ENCODE measurements at regions not wholly inside any gene's neighbourhood (a gene's known extent, or its start where the extent isn't known, plus 50 kb on each side); places are given as distances from the start of the nearest gene placed in this dataset.
"Not testable (repeated sequence)": the region's sequence is repeated elsewhere in the genome, so short reads cannot be mapped to it uniquely, and the experiment has no call there.

GRCh38 chr2:109683452-109683851, 69.3 kb downstream of the SOWAHC start:
- no peak overlapping the region for H3K27ac Mint-ChIP-seq
- H3K36me3 Mint-ChIP-seq = no peaks in the 10 kb centered on the region
- H3K27me3 Mint-ChIP-seq = peaks cover 0 to 6% of the 10 kb centered on the region in 2 donors
- H3K4me3 Mint-ChIP-seq = no peak overlapping the region
- DNase-seq (no peak), ATAC-seq (replicated peaks) (no peak)
- no peaks in the 10 kb centered on the region for H3K4me1 Mint-ChIP-seq
- H3K9me3 Mint-ChIP-seq = no peaks in the 10 kb centered on the region

- Mint-ChIP-seq H3K27ac (no peak overlapping the region), H3K4me3 (no peak overlapping the region), H3K4me1 (no peaks in the 10 kb centered on the region), H3K9me3 (no peaks in the 10 kb centered on the region), H3K36me3 (no peaks in the 10 kb centered on the region), H3K27me3 (no peaks in the 10 kb centered on the region)
- no peak for DNase-seq
- ATAC-seq (replicated peaks) = no peak
Measured at GRCh38 chr2:109685453-109685852, 71.3 kb downstream of the SOWAHC start.

- no peaks in the 10 kb centered on the region for H3K9me3 Mint-ChIP-seq
- no peak overlapping the region for H3K4me3 Mint-ChIP-seq
- no peak for DNase-seq
- no peaks in the 10 kb centered on the region for H3K4me1 Mint-ChIP-seq
- H3K27ac Mint-ChIP-seq = no peak overlapping the region
- H3K27me3 Mint-ChIP-seq = no peaks in the 10 kb centered on the region
- H3K36me3 Mint-ChIP-seq = no peaks in the 10 kb centered on the region
- no peak for ATAC-seq (replicated peaks)
Measured at GRCh38 chr2:109686921-109687320, 72.8 kb downstream of the SOWAHC start.

- peaks cover 0 to 2% of the 10 kb centered on the region in 2 donors for H3K9me3 Mint-ChIP-seq
- no peak for DNase-seq
- no peaks in the 10 kb centered on the region for H3K4me1 Mint-ChIP-seq
- no peak for ATAC-seq (replicated peaks)
- H3K27ac Mint-ChIP-seq = no peak overlapping the region
- H3K4me3 Mint-ChIP-seq = no peak overlapping the region
- H3K36me3 Mint-ChIP-seq = no peaks in the 10 kb centered on the region
- H3K27me3 Mint-ChIP-seq = no peaks in the 10 kb centered on the region
Measured at GRCh38 chr2:109689182-109689930, 75.2 kb downstream of the SOWAHC start.

DNA sequence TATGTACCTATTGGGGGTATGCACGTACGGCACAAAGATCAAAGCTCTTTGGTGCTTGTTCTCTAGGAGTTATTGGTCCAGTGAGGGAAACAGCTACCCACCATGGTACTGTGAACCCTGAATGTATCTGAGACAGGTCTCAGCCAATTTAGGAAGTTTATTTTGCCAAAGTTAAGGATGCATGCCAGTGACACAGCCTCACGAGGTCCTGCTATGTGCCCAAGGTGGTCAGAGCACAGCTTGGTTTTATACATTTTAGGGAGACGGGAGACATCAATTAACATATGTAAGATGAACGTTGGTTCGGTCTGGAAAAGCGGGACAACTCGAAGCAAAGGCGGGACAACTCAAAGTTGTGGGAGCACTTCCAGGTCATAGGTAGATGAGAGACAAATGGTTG, 75.8 kb downstream of the SOWAHC start:
- Mint-ChIP-seq H3K27me3 (no peaks in the 10 kb centered on the region), H3K4me1 (no peaks in the 10 kb centered on the region), H3K36me3 (no peaks in the 10 kb centered on the region), H3K4me3 (no peak overlapping the region), H3K27ac (no peak overlapping the region), H3K9me3 (peaks cover 0 to 2% of the 10 kb centered on the region in 2 donors)
- DNase-seq = no peak
- no peak for ATAC-seq (replicated peaks)

DNA sequence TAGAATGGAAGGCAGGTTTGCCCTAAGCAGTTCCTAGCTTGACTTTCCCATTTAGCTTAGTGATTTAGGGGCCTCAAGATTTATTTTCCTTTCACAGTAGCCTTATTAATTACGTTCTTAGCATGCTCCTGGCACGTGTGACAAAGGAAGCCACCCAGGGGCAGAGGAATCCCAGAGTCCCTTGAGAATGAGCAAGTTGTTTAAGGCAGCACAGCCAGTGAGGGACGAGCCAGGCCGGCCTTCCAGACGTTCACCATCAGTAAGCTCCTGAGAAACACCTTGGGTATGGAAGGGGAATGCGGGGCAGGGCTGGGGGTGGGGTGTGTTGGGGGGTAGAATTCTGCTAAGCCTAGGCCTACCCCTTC, 76.3 kb downstream of the SOWAHC start:
- Mint-ChIP-seq H3K9me3 (peaks cover 0 to 2% of the 10 kb centered on the region in 2 donors), H3K27me3 (no peaks in the 10 kb centered on the region), H3K4me3 (no peak overlapping the region), H3K27ac (no peak overlapping the region), H3K4me1 (no peaks in the 10 kb centered on the region), H3K36me3 (no peaks in the 10 kb centered on the region)
- no peak for ATAC-seq (replicated peaks)
- no peak for DNase-seq

DNA sequence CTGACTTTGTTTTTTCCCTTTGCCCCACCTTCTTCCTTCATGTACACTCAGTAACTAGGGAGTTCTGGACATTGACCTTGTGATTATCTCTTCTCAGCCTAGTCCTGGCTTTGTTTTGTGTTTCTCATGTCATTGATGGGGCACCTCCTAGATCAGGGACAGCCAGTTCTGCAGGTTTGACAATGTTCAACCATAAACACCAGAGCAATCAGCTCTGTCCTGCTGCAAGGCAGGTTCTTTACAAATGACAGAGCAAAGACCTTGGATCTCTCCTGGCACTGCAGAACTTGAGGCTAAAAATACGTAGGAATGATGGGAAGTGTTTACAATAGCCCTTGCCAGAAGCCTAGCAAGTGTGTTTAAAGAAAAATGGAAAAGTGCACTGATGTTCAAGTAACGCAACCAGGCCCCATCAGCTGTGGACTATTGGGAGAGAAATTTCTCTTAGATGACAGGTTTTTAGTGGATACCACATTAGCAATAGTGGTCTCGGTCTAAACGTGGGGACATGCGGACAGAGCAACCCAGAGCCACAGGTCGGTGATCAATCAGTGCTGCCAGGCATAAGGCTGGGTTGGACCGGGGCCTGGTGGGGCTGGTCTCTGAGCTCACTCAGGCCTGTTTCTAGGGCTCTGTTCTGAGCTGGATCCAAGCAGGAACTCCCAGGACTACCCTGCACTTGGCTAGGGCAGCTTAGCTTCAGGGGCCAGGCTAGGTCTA, 76.8 kb downstream of the SOWAHC start:
- DNase-seq = no peak
- no peaks in the 10 kb centered on the region for H3K27me3 Mint-ChIP-seq
- no peak overlapping the region for H3K4me3 Mint-ChIP-seq
- H3K9me3 Mint-ChIP-seq = peaks cover 0 to 2% of the 10 kb centered on the region in 2 donors
- no peak overlapping the region for H3K27ac Mint-ChIP-seq
- H3K4me1 Mint-ChIP-seq = no peaks in the 10 kb centered on the region
- no peaks in the 10 kb centered on the region for H3K36me3 Mint-ChIP-seq
- ATAC-seq (replicated peaks) = no peak

- H3K27ac Mint-ChIP-seq = no peak overlapping the region
- H3K9me3 Mint-ChIP-seq = peaks cover 0 to 2% of the 10 kb centered on the region in 2 donors
- no peak overlapping the region for H3K4me3 Mint-ChIP-seq
- H3K4me1 Mint-ChIP-seq = no peaks in the 10 kb centered on the region
- DNase-seq = no peak
- H3K36me3 Mint-ChIP-seq = no peaks in the 10 kb centered on the region
- peak in 1 of 2 donors; percentile 21 for ATAC-seq (replicated peaks)
- H3K27me3 Mint-ChIP-seq = no peaks in the 10 kb centered on the region
Measured at GRCh38 chr2:109692013-109692743, 78.0 kb downstream of the SOWAHC start.

DNA sequence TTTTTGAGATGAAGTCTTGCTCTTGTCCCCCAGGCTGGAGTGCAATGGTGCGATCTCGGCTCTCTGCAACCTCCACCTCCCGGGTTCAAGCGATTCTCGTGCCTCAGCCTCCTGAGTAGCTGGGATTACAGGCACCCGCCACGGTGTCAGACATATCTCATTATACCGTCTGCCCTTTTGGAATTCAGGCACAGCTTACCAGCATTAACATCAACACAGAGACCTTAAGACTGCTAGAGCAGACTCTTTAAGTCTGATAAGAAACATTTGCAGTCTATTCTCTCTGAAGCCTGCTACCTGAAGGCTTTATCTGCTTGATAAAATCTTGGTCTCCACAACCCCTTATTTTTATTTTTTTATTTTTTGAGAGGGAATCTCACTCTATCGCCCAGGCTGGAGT, 78.7 kb downstream of the SOWAHC start:
- not testable (repeated sequence) for H3K27me3 Mint-ChIP-seq; DNase-seq; H3K4me1 Mint-ChIP-seq; ATAC-seq (replicated peaks); H3K9me3 Mint-ChIP-seq; H3K27ac Mint-ChIP-seq; H3K4me3 Mint-ChIP-seq; H3K36me3 Mint-ChIP-seq

DNA sequence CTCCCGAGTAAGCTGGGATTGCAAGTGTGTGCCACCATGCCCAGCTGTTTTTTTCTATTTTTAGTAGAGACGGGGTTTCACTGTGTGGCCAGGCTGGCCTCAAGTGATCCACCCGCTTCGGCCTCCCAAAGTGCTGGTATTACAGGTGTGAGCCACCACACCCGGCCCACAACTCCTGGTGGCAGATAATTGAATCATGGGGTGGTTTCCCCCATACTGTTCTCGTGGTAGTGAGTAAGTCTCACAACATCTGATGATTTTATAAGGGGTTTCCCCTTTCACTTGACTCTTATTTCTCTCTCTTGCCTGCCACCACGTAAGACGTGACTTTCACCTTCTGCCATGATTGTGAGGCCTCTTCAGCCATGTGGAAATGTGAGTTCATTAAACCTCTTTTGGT, 79.1 kb downstream of the SOWAHC start:
- not testable (repeated sequence) for H3K27ac Mint-ChIP-seq, H3K36me3 Mint-ChIP-seq, H3K4me1 Mint-ChIP-seq, H3K27me3 Mint-ChIP-seq, H3K4me3 Mint-ChIP-seq, H3K9me3 Mint-ChIP-seq, DNase-seq
- ATAC-seq (replicated peaks) = peak; percentile 62 to 63

- no peak for DNase-seq
- no peak for ATAC-seq (replicated peaks)
- H3K9me3 Mint-ChIP-seq = peaks cover 0 to 2% of the 10 kb centered on the region in 2 donors
Measured at GRCh38 chr2:109694190-109694589, 80.0 kb downstream of the SOWAHC start.

GRCh38 chr2:109695290-109695689, 81.1 kb downstream of the SOWAHC start:
- ATAC-seq (replicated peaks) (no peak), DNase-seq (no peak)
- H3K4me3 Mint-ChIP-seq = no peak overlapping the region
- no peaks in the 10 kb centered on the region for H3K4me1 Mint-ChIP-seq
- H3K9me3 Mint-ChIP-seq = peaks cover 0 to 2% of the 10 kb centered on the region in 2 donors
- H3K36me3 Mint-ChIP-seq = no peaks in the 10 kb centered on the region
- H3K27me3 Mint-ChIP-seq = peaks cover 4 to 9% of the 10 kb centered on the region in 2 donors
- H3K27ac Mint-ChIP-seq = no peak overlapping the region

More at GRCh38 chr2:109694190-109694589, 80.0 kb downstream of the SOWAHC start:
- Mint-ChIP-seq H3K4me1 (no peaks in the 10 kb centered on the region), H3K27ac (no peak overlapping the region), H3K36me3 (no peaks in the 10 kb centered on the region), H3K4me3 (no peak overlapping the region), H3K27me3 (peaks cover 0 to 4% of the 10 kb centered on the region in 2 donors)

DNA sequence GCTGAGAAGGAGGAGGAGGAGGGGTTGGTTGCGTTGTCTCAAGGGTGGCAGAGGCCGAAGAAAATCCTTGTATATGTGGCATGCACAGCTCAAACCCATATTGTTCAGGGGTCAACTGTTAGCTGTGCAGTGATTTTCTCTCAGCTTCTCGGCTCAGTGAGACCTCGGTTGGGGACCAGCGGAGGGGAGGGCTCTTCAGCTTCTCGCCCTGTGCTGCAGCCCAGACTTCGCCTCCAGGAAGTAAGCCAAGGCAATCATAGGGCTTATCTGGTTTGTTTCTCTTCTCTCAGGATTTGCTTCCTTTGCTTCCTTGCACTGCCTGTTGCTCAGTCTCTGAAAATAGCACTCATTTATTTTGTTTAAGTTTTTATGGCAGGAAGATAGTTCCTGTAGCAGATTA, 85.5 kb downstream of the SOWAHC start:
- no peak for ATAC-seq (replicated peaks)
- Mint-ChIP-seq H3K27me3 (peaks cover 26 to 31% of the 10 kb centered on the region in 2 donors), H3K27ac (no peak overlapping the region), H3K36me3 (no peaks in the 10 kb centered on the region), H3K9me3 (no peaks in the 10 kb centered on the region), H3K4me1 (no peaks in the 10 kb centered on the region), H3K4me3 (no peak overlapping the region)
- DNase-seq = no peak

DNA sequence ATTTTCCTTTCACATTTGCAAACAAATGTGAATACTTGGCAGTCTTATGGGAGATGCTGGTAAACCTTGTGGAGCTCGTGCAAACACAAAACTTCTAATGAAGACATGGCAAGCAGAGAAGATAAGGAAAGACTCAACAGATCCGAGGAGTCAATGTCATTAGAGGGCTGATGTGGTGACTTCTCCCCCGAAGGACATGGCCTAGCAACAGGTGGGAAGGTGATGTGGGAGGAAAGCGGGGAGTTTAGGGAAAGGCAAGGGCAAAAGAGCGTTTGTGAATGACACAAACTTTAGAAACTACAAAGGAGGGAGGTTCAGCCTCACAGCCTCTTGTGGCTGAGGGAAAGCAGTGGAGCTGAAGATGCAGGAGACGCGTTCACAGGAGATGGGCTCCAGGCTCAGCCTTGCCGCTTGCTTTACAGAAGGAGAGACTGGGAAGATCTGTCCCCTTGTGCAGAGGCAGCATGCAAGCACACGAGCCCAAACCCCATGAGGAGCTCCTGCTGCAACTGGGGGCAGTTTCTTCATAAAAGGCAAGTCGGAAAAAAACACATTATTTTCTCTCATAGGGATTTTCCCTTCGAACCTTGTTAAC, 86.6 kb downstream of the SOWAHC start:
- no peaks in the 10 kb centered on the region for H3K4me1 Mint-ChIP-seq
- no peak overlapping the region for H3K4me3 Mint-ChIP-seq
- ATAC-seq (replicated peaks) (no peak), DNase-seq (no peak)
- no peaks in the 10 kb centered on the region for H3K9me3 Mint-ChIP-seq
- peaks cover 26 to 31% of the 10 kb centered on the region in 2 donors for H3K27me3 Mint-ChIP-seq
- no peak overlapping the region for H3K27ac Mint-ChIP-seq
- no peaks in the 10 kb centered on the region for H3K36me3 Mint-ChIP-seq
